Uterus (tissue), 3 donors: ENCODE measurements at regions not wholly inside any gene's neighbourhood (a gene's known extent, or its start where the extent isn't known, plus 50 kb on each side); places are given as distances from the start of the nearest gene placed in this dataset.

ENCODE experiments used
- DNase-seq, 2 donors: peaks; one replicate each; pipeline ENCODE4 v3.0.0-alpha.2; 2019 to 2020
- H3K27ac ChIP-seq, 2 donors: fragments of 200-600 bp; sonication (generic); 1 replicate in 1 of 2; 2 replicates in 1 of 2; pipeline ENCODE4 v1.5.1; 2016 to 2018
- H3K27me3 ChIP-seq, 2 donors: fragments of 200-600 bp; sonication (generic); one replicate each; pipeline ENCODE4 v1.5.1; 2018 to 2019; ENCODE audit warnings: control low read depth in 1 of 2
- H3K36me3 ChIP-seq, 2 donors: fragments of 200-600 bp; sonication (generic); one replicate each; pipeline ENCODE4 v1.5.1; 2019; ENCODE audit warnings: control low read depth in 1 of 2
- H3K4me1 ChIP-seq, 2 donors: fragments of 200-600 bp; sonication (generic); one replicate each; pipeline ENCODE4 v1.5.1; 2018 to 2019; ENCODE audit warnings: control low read depth in 1 of 2
- H3K4me3 ChIP-seq, 2 donors: fragments of 200-600 bp; sonication (generic); 1 replicate in 1 of 2; 2 replicates in 1 of 2; pipeline ENCODE4 v1.5.1; 2018 to 2019; ENCODE audit warnings: mild to moderate bottlenecking in 1 of 2
- H3K9me3 ChIP-seq, 2 donors: fragments of 200-600 bp; sonication (generic); one replicate each; pipeline ENCODE4 v1.5.1; 2019; ENCODE audit warnings: control low read depth in 1 of 2
- POLR2A ChIP-seq, 2 donors: fragments of 450-650 bp; IDR thresholded peaks; one replicate each; pipeline ENCODE4 v1.6.1; 2016; ENCODE audit warnings: antibody characterized with exemption in 2 of 2, mild to moderate bottlenecking in 1 of 2, moderate library complexity in 1 of 2
- intact Hi-C: fragments of 100-400 bp; cut with DNase I; formaldehyde crosslinking; loops from one replicate; pipeline ENCODE4 v1.15.1; 2023; ENCODE audit warnings: low total_unique reads
- TF ChIP-seq, protein P1 (sequence below), 4 experiments: fragments of 200-600 bp in 2 of 4; fragments of 450-650 bp in 2 of 4; sonication (generic) in 2 of 4; IDR thresholded peaks; one replicate each; pipeline ENCODE4 v1.5.1; 2016 to 2019; ENCODE audit warnings: antibody characterized with exemption in 4 of 4, mild to moderate bottlenecking in 2 of 4, moderate library complexity in 1 of 4
- donor health status: DM: yes; HTN: yes; CAD: no.

DNA sequence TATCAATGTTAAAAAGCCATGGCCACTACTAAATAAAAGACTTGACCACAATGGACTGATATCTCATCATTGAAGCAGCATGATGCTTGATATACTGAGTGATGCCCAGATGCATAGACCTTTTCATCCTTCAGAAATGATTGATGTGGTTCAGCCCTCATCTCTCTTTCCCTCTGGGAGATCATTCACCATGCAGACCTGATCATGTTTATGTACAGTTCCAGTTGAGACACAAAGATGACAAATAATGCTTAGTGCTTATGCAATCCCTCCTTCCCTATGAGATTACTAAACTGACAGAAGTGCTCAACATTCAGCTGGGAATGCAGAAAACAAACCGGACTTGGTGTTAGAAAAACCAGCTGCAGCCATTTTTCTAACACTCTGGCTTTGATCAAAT, 91.9 kb upstream of the TLR4 start:
- no peaks in the 10 kb centered on the region for H3K27me3 ChIP-seq
- H3K9me3 ChIP-seq: no peaks in the 10 kb centered on the region
- no peak for DNase-seq
- H3K4me3 ChIP-seq: no peak overlapping the region
- no peaks in the 10 kb centered on the region for H3K4me1 ChIP-seq
- no peak overlapping the region for H3K27ac ChIP-seq
- H3K36me3 ChIP-seq: no peaks in the 10 kb centered on the region
- intact Hi-C loops: no loop called here
- no peak for TF ChIP-seq POLR2A (IDR thresholded peaks at IDR 0.05)
- TF ChIP-seq, protein P1, sequence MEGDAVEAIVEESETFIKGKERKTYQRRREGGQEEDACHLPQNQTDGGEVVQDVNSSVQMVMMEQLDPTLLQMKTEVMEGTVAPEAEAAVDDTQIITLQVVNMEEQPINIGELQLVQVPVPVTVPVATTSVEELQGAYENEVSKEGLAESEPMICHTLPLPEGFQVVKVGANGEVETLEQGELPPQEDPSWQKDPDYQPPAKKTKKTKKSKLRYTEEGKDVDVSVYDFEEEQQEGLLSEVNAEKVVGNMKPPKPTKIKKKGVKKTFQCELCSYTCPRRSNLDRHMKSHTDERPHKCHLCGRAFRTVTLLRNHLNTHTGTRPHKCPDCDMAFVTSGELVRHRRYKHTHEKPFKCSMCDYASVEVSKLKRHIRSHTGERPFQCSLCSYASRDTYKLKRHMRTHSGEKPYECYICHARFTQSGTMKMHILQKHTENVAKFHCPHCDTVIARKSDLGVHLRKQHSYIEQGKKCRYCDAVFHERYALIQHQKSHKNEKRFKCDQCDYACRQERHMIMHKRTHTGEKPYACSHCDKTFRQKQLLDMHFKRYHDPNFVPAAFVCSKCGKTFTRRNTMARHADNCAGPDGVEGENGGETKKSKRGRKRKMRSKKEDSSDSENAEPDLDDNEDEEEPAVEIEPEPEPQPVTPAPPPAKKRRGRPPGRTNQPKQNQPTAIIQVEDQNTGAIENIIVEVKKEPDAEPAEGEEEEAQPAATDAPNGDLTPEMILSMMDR (IDR thresholded peaks at IDR 0.05): no peak

DNA sequence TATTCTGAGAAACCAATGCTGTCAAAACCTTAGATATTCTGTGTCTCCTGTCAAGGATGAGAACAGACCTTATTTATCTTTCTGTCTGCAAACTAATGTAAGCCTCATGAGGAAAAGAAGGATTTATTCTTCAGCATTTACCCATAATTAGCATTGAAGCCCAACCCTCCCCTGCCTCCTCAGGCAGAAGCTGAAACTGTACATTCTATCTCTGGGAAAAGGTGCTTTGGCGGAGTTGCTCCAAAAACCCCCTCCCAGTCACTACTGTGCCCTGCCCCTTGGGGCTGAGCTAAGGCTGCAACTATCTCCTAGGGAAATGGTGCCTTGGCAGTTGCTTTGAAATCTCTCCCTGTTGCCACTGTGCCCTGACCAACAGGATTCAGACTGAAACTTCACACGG, 106.2 kb upstream of the TLR4 start:
- Histone ChIP-seq H3K4me3 (no peak overlapping the region), H3K36me3 (no peaks in the 10 kb centered on the region), H3K9me3 (no peaks in the 10 kb centered on the region), H3K27ac (no peak overlapping the region), H3K4me1 (no peaks in the 10 kb centered on the region), H3K27me3 (no peaks in the 10 kb centered on the region)
- DNase-seq: no peak
- TF ChIP-seq, protein P1 (IDR thresholded peaks at IDR 0.05): no peak
- no peak for TF ChIP-seq POLR2A (IDR thresholded peaks at IDR 0.05)
- intact Hi-C loops: no loop called here

DNA sequence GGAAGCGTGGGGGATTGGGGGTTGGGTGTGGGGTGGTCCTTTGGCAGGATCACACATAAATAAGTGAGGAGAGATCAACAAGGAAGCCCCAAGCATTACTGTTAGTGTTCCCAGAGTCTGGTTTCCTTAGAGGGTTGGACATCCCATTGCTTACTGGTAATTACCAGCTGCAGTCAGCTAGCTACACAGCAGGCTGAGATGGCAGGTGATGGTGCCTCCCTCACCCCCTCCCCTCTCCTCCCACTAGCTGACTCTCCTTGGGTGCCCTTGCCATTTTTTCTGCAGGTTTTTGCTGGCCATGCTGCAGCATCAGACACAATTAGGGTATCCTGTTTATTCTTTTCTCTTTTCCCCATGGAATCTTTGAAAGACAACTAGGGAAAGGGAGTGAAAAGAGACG, 107.5 kb upstream of the TLR4 start:
- Histone ChIP-seq H3K36me3 (no peaks in the 10 kb centered on the region), H3K9me3 (no peaks in the 10 kb centered on the region), H3K4me1 (no peaks in the 10 kb centered on the region), H3K27ac (no peak overlapping the region), H3K27me3 (no peaks in the 10 kb centered on the region), H3K4me3 (no peak overlapping the region)
- TF ChIP-seq POLR2A (IDR thresholded peaks at IDR 0.05): no peak
- TF ChIP-seq, protein P1 (IDR thresholded peaks at IDR 0.05): no peak
- DNase-seq: no peak
- intact Hi-C loops: no loop called here

DNA sequence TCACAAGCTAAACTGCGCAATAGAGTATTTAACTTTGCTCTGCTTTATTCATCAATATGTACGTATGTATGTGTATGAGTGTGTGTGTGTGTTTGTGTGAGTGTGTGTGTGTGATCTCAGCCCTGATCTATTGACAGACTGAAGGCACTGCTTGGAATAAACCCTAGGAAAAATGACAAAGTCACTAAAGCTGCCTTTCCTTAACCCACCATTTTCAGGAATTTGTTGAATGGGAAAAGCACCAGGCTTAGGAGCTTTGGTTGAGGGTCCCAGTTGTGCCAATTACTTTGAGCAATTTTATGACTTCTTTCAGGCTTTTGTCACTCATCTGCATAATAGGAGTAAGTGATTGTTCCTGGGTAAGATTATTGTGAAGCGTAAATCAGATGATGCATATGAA, 108.6 kb upstream of the TLR4 start:
- TF ChIP-seq, protein P1 (IDR thresholded peaks at IDR 0.05): no peak
- TF ChIP-seq POLR2A (IDR thresholded peaks at IDR 0.05): no peak
- intact Hi-C loops: no loop called here
- Histone ChIP-seq H3K27ac (no peak overlapping the region), H3K9me3 (no peaks in the 10 kb centered on the region), H3K4me3 (no peak overlapping the region), H3K27me3 (no peaks in the 10 kb centered on the region), H3K4me1 (no peaks in the 10 kb centered on the region), H3K36me3 (no peaks in the 10 kb centered on the region)
- no peak for DNase-seq

DNA sequence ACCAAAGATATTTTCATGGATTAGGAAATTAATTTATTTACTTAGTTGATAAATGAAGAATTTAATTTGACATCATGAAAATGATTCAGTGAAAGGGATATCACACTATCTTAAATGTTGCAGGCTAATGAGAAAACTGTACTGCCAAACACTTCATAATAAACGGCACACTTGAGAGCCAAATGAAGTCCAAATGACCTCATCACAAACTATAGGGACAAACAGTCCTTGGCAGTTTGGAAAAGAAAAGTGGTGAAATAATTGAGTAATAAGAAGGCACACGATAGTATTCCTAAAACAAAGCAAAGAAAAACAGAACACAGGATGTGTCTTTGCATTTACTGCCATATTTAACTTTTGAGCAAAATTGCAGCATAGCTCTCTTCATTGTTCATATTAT, 116.9 kb upstream of the TLR4 start:
- no peak for TF ChIP-seq POLR2A (IDR thresholded peaks at IDR 0.05)
- no peak overlapping the region for H3K27ac ChIP-seq
- intact Hi-C loops: no loop called here
- no peak overlapping the region for H3K4me3 ChIP-seq
- H3K27me3 ChIP-seq: no peaks in the 10 kb centered on the region
- DNase-seq: no peak
- H3K9me3 ChIP-seq: no peaks in the 10 kb centered on the region
- no peaks in the 10 kb centered on the region for H3K36me3 ChIP-seq
- no peaks in the 10 kb centered on the region for H3K4me1 ChIP-seq

DNA sequence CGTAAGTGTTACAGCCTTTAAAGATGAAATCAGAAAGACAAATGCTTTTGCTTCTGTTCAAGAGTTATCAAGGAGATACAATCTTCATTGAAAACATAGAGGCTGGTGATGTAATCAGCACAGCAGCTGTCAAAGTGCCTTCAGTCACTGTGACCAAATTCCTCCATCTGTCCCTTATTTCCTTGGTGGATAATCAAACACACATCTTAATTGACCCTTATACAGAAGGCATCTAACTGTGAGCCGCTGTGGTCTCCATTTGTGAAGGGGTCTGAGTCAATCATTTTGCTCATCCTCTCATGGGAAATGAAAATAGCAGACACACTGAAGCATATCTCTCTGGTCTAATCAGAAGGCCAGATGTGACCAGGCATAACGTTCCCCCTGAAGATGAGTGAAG, 130.1 kb upstream of the TLR4 start:
- H3K4me3 ChIP-seq: no peak overlapping the region
- no peak overlapping the region for H3K27ac ChIP-seq
- no peaks in the 10 kb centered on the region for H3K4me1 ChIP-seq
- intact Hi-C loops: no loop called here
- no peak for DNase-seq
- no peaks in the 10 kb centered on the region for H3K27me3 ChIP-seq
- no peaks in the 10 kb centered on the region for H3K9me3 ChIP-seq
- no peaks in the 10 kb centered on the region for H3K36me3 ChIP-seq
- TF ChIP-seq POLR2A (IDR thresholded peaks at IDR 0.05): no peak
- TF ChIP-seq, protein P1 (IDR thresholded peaks at IDR 0.05): no peak
